ENCODE measurements at regions not wholly inside any gene's neighbourhood (a gene's known extent, or its start where the extent isn't known, plus 50 kb on each side); places are given as distances from the start of the nearest gene placed in this dataset.
A peak's percentile ranks its signal among the peaks of the same experiment; 100 is the strongest.

- TF ChIP-seq CTCF (IDR thresholded peaks at IDR 0.05) (peak; percentile 57), GATA2 (CRISPR knock-in tag; IDR thresholded peaks at IDR 0.05) (no peak), GABPA (IDR thresholded peaks at IDR 0.05; ENCODE audit: low read depth) (no peak), POLR2AphosphoS5 (IDR thresholded peaks at IDR 0.05; ENCODE audit: low read depth, low read length) (no peak)
Observed at GRCh38 chr5:163079618-163080017, 357.8 kb upstream of the CCNG1 start.

Measured in SK-N-SH (cell line).